SKM-1 treated with dmso at 0.1 percent for 144 hours (cell line): ENCODE measurements at regions not wholly inside any gene's neighbourhood (a gene's known extent, or its start where the extent isn't known, plus 50 kb on each side); places are given as distances from the start of the nearest gene placed in this dataset.

Source experiments
- DNase-seq: peaks from one replicate; lab custom pipeline; 2025; ENCODE audit not compliant: unreplicated experiment; lab: John Stamatoyannopoulos, UW

DNA sequence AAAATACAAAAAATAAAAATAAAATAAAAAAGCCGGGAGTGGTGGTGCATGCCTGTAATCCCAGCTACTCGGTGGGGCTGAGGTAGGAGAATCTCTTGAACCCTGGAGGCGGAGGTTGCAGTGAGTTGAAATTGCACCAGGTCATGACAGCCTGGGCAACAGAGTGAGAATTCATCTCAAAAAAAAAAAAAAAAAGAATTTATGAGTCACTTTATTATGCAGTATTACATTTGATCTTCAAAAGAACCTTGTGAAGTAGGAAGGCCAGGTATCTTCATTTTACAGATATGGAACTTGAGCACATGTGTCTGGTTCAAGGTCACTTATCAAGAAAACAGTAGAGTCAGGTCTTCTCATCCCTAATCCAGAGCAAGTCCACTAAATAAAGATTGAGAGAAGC, 459.4 kb upstream of the HNRNPA3 start:
- no peak for DNase-seq

DNA sequence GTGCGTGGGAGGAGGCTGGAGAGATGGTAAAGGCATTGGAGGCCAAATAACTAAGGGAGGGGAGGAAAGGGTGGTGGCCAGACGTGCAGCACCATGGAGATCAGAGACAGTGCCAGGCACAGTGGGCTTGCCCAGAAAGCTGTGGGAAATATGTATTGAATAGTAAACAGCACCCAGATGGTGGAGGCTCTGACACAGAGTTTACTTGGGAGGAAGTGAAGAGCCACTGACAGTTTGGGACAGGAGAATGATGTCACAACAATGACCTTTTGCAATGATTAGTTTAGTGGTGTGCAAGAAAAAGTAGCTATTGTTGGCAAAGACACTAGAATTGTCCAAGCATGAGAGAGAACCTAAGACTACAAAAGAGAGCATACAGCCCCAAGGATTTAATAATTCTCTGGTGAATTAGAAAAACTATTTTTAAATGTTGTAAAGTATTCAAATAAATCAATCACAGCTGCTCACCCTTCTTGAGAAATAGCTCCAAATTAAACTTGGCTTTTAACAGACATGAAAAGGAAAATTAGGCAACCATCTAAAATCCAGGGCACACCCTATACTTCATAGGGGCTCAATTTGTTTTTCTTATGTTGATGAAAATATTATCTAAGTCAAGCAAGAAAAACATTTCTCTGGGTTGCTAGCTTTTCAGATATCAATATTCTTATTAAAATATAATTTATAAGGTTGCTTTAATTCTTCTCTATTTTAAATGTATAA, 458.7 kb upstream of the HNRNPA3 start:
- peak; percentile 69 for DNase-seq

DNA sequence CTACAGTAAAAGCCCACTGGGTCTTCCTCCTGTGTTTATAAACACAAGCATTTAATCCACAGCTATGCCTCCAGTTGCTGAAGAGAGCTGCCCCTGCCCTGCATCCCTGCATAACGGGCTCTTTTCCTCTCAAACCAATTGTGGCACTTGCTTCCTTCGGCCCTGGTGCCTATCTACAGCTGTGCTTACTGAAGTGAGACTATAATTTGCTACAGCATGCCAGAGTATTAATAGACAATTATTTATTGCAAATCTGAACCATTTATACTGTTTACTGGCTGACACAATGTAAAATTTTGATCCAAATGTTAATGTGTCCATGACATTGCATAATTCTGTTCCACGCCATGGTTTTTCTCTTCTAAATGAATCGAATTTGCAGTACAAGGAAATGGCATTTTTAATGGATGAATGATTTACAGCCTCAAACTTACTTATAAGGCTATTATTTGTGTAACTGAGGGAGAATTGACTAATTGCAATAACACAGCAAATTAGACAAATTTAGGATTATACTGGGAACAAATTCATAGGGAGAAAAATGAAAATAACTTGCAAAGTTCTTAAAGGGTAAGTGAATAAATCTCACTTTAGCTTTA, 457.0 kb upstream of the HNRNPA3 start:
- no peak for DNase-seq

DNA sequence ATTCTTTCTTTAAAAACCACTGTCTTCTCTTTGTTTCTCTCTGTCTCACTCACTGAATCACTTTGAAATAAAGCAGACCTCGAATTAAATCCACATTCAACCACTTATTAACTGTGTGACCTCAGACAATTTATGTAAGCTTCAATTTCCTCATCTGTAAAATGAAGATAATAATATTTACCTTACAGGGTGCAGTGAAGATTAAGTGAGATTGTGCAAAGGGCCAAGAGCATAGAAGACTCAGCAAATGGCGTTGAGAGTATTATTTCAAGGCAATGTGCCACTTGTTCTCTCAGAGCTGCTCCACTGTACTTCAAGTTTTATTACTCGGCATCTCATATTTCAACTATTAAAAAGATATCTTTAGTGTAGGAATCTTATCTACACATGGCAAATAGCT, 454.2 kb upstream of the HNRNPA3 start:
- DNase-seq: no peak

DNA sequence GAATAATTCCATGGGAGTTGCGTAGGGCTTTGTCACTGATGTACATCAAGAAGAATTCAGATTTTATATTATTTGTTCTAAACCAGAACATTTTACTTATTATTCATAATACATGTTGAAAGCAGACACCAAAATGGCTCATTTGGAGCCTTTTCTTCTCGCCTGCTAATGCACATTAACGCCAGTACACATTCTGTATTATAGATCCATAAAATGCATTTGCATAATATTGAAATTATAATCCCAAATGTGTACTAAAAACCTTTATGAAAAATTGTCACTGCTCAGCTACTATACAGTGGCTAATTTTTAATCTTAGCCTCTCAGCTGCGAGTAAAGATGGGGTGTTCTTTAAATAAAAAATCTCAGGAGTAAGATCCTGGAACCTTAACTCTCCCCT, 452.2 kb upstream of the HNRNPA3 start:
- no peak for DNase-seq

DNA sequence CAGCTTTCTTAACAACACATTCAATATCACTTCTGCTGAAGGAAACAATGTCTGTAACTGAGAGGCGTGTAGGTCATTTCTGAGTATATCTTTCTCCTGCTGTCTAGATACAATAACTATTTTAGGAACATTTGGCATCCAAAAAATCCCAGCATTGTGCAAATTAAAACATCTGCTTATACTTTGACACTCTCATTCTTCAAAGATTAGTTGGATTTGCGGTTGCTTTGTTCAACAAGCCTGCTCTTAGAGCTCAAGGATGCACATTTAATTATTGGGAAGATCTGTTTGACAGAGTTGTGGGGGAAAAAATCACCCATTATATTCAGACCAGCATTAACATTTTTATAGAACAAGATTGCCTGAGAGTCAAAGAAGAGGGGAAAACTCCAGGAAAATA, 449.5 kb upstream of the HNRNPA3 start:
- DNase-seq: no peak

DNA sequence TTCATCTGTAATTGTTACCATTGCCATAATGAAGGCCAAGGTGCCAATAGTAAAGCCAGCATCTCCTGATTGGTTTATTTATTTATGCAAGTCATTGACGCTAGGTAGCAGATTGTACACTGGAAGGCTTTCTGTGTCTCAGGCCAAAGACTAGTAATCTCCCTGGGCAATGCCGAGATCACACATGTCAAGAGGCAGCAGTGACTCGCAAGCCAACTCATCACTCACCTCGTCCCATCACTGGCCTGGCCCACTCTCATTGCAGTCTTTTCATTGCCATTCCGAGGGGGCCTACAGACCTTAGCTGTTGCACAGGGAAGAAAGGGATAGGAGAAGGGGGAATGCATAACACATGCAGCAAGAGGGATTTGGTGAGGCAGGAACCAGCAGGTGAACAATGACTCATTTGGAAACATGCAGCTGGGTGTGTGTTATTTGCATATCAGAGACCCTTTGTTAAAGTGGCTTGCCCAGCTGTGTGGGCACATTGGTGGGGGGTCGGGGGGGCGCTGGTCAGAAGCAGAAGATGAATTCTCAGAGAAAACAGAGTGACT, 448.7 kb upstream of the HNRNPA3 start:
- no peak for DNase-seq

DNA sequence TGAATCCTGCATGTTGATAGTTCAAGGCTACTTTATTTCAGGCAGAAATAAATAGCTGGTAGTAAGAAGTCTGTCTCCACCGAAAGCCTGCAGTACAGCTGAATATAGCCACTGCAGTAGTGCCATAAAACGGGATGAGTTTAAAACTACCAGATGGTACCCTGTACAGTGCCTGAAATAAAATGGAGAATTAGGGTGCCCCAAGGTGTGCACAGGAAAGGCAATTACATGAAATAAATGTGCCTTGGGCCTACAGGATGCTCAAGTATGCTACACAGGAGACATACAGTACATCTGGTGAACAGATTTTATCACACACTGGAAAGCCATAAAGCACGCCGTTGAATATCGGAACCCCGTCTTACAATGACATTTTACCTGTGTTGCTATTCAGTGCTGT, 447.7 kb upstream of the HNRNPA3 start:
- no peak for DNase-seq

DNA sequence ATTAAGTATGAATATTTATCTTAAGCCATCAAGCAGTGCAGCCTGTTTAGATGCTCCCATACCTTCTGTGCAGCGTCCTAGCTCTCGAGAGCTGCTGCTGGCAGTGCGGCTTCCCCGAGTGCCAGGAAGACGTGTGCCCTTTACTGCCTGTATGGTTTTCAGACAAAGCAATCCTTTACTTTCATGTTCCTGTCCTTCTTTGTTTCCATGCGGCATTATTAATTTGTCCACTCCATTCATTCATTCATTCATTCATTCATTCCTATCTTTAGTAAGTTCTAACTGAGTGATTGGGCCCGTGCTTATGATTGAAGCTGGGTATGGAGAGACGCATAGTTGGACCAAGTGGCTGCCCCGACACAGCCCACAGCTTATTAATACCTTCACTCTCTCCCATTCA, 446.6 kb upstream of the HNRNPA3 start:
- DNase-seq: no peak

DNA sequence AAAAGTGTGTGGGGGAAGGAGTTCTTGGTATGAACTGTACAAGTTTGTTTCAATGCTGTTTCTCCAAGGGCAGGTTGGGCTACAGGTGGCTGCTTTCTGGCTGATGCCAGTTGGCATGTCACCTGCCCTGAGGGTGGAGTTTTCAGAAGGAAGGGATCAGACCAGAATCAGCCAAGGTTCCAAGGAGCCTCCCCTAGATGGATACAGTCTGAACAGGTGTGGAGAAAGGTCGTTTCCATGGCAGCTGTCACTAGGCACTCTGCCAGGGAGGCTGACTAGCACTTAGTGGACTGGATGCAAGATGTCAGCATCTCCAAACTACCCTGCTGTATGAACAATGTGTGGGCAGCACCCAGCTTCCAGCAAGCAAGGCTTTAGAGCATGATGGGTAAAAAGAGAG, 444.4 kb upstream of the HNRNPA3 start:
- no peak for DNase-seq

DNA sequence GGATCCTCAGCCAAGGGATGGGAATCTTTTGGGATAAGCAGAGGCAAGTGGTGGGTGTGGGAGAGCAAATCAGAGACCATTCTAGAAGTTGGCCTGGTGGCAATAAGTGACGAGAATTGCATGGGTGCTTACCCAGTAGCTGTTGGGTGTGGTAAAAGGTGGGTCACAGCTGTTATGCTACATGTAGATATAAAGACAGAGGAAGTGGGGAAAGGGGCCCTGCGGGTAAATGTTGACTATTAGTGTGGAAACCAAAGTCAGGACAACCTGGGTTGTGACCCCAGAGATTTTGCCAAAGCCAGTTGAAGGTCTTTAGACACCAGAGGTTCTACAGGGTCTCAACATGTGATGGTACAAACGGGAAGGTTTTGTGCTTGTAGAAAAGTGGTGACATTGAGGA, 443.6 kb upstream of the HNRNPA3 start:
- no peak for DNase-seq

DNA sequence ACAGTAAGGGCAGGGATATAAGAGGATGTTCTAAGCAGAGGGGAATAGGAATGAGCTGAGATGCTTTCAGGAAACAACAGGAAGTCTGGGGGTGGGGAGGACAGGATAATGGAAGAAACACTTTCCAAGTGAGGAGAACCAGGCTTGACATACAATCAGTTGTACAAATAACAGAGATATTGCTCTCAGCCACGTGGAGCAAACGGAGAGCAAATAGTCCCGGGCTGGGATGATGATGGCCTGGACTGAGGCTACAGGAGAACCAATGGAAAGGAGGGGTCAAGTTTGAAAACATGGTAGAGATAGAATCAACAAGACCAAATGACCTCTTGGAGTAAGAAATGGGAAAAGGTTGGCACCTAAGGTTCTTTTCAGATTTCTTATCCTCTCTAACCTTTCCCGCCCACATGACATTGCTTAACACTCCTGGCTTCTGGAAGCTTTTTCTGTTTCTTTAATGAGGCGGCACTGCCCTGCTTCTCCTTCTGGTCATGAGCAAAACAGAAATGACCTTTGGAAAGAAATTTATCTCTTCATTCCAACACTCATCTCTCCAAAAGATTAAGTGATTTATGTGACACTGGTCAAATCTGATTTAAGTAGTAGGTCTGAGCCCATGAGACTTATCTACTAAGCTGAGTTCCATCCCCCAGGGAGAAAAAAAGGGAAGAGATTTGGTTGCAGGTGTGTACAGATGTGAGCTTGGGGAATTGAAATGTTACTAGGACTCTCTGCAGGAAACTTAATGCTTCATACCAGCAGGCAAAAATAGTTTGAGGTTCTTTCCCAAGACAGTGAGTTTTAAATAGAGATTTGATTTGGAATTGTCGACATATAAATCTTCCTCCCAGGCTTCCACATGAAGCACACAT, 442.9 kb upstream of the HNRNPA3 start:
- no peak for DNase-seq

DNA sequence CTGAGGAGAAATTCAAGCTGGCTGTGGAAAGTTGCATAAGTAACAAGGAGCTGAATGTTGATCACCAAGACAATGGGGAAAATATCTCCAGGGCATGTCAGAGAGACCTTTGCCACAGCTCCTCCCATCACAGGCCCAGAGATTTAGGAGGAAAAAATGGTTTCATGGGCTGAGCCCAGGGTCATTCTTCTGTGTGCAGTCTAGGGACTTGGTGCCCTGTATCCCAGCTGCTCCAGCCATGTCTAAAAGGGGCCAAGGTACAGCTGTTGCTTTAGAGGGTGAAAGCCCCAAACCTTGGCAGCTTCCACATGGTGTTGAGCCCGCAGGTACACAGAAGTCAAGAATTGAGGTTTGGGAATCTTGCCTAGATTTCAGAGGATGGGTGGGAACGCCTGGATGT, 439.8 kb upstream of the HNRNPA3 start:
- DNase-seq: no peak

DNA sequence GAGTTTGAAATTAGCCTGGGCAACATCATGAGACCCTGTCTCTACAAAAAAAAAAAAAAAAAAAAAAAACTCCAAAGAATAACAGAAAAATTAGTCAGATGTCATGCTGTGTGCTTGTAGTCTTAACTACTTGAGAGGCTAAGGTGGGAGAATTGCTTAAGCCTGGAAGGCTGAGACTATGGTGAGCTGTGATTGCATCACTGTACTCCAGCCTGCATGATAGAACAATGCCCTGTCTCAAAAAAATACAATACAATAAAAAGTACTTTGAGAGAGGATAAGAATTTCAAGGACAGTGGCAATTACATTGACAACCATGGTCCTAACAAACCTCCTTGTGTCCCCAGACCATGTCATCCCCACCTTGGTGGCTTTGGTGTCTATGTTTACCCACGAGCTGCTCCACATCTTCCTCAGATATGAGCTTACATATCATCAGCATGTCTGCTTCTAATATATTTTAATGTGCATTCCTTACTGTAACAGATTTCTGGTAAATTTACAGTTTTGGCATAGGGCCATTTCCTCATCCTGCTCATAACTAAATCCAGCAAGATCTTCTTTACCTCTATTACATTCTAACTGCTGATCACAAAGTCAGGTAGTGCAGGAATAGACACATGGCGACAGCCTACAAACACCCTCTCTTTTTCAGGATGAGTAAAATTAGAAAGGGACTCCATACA, 437.7 kb upstream of the HNRNPA3 start:
- no peak for DNase-seq

DNA sequence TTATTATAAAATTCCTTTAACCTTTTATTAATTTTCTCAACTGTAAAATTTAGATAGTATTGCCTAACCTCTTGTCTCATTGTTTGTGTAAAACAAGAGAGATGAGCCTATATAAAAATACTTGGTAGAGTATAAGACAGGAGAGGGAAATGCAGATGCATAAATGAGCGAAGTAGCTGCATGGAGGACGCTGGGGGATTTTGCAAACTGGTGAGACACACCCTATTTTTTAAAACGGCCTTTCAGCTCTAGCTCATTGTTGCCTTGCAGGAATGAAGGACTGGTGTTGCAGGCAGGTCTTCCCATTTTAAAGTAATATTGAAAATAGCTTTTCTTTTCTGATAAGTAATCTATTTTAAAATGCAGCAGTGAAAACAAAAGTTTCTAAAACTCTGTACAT, 435.3 kb upstream of the HNRNPA3 start:
- no peak for DNase-seq

DNA sequence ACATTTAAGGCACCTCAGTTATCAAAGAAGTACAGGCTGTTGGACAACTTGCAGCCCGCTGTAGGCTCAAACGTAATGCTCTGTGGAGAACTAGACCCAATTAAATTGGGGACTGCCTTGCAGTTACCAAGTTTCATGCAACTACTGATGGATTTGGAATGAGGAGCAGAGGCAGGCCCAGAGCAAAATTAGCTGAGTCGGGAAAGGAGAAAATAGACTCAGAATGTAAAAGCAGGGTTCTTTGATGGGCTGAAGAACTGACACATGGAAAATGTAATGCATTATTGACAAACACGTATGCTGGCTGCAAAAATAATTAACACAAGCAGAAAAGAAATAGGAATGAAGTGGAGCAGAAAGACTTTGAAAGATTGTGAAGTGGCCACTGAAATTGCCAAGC, 432.7 kb upstream of the HNRNPA3 start:
- no peak for DNase-seq

DNA sequence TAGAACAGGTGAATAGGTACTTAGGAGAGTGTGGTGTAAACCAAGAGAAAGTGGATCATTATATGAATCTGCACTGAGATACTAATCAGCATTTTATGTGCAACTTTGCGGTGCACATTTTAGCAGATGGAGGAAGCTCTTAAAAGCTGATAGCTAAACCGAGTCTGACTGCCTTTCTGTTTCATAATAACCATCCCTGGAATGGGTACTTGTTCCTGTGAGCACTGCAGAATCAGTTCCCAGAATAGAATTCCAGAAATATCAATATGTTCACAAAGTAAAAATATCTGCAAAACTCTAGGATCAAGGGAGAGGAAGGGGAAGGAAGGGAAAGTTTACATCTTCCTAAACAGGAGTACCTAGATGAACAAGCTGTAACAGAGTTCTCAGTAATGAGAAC, 432.2 kb upstream of the HNRNPA3 start:
- no peak for DNase-seq

DNA sequence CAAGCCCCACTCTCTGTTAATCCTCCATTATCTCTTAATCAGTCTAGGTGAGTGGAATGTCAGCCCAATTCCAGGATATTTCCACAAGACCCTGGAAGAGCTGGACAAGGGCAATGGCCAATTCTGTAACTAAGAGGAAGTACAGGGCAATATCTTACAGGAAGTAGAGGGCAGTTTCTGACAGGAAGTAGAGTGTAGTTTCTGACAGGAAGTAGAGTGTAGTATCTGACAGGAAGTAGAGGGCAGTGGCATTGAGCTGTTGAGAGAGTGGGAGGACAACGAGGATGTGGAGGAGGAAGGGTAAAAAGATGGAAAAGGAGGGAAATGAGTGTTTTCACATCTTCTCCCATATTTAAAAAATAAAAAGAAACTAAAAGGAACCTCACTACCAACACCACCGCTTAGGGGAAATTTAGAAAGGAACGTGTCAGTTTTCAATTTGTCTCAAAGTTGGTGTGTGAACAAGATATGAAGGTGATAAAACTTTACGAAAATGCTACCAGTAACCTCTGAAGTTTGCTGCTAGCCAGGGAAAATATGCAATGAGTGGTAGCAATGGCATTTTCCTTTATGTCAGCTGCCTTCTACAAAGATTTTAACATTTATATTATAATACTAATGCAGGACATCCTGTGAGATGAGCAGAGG, 430.9 kb upstream of the HNRNPA3 start:
- peak; percentile 2 for DNase-seq

DNA sequence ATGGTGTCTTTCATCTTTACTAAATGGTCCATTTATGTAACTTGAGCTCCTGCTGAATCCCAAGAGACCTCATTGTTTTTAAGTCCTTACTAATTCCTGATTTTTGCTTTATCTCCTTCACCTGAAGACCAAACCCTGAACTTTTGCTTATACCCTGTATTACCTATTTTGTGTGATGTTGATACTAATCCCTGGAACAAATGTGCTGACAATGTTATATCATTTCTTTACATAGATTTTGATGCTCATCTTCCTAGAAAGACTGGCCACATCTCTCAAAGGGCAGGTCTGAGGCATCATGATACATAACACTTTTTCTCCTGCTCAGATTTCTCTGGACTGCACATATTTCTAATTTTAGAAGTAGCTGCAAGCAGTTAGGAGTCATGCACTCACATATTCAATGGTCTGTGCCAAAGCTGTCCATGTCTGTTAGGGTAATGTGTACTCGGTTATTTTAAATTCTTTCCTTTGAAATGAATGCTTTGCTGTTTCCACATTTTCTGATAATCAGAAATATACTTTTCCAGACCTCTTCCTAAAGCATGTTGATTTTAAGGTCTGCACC, 427.9 kb upstream of the HNRNPA3 start:
- no peak for DNase-seq

DNA sequence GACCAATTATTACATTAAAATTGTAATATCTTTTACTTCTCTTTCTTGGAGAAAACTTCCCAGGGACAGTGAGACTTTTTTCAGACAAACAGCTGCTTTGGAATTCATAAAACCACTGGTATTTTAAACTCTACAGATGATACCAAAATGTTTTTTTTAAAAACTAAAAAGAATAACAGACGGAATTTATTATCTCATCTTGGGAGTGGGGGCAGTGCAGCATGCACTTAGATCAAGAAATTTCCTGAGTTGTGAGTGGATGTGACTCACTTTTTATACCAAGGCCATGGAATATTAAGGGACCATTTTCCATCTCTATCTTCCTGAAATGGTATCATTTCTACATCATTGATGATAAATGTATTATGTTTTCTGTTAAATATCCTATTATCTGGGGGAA, 422.8 kb upstream of the HNRNPA3 start:
- no peak for DNase-seq
